HCT116 (cell line): ENCODE measurements at regions not wholly inside any gene's neighbourhood (a gene's known extent, or its start where the extent isn't known, plus 50 kb on each side); places are given as distances from the start of the nearest gene placed in this dataset.

Experiments used
- CTCF ChIP-seq, 3 experiments: fragments of 200-600 bp in 1 of 3; sonication (generic) in 1 of 3; IDR thresholded peaks in 2 of 3; conservative IDR thresholded peaks in 1 of 3; 2 replicates each; pipeline ENCODE4 v1.5.1; 2012 to 2017; ENCODE audit warnings: low read depth in 2 of 3, low read length in 2 of 3, antibody characterized with exemption in 1 of 3, borderline replicate concordance in 1 of 3, control low read depth in 1 of 3, mild to moderate bottlenecking in 1 of 3, mixed read lengths in 1 of 3, mixed run types in 1 of 3, moderate library complexity in 1 of 3; ENCODE audit not compliant: insufficient read depth in 1 of 3
- REST ChIP-seq: IDR thresholded peaks from 2 replicates; pipeline ENCODE4 v1.6.1; 2012; ENCODE audit warnings: low read depth

DNA sequence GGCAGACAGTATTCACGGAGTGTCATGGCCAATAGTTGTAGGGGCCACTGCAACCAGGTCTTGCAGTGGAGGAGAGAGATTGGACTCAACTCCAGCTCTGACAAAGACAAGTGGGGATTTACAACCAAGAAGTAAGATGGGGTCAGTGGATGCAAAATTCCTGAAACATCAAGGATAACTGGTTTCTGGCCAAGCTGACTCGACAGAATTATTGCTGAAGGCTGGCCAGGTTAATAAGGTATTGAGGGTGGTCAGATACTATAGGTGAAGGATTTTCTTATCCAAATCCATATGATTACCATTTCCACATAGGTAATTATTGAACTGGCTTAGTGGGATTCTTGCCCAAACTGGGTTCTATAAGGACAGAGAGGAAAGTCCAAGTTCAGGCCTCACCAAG lies 64.9 kb upstream of the FOXG1 start:
- TF ChIP-seq REST (no peak), CTCF (IDR thresholded peaks at IDR 0.05 in 2 of 3, conservative IDR thresholded peaks at IDR 0.05 in 1 of 3; ENCODE audit: borderline replicate concordance in 1 of 3, insufficient read depth in 1 of 3, low read depth in 2 of 3, low read length in 2 of 3) (no peak)
